Epithelial cell of esophagus (primary cell): ENCODE measurements at regions not wholly inside any gene's neighbourhood (a gene's known extent, or its start where the extent isn't known, plus 50 kb on each side); places are given as distances from the start of the nearest gene placed in this dataset.
A peak's percentile ranks its signal among the peaks of the same experiment; 100 is the strongest.

ENCODE experiments used
- DNase-seq: peaks from one replicate; pipeline ENCODE4 v3.0.0; 2010; ENCODE audit warnings: low read depth
- H3K4me3 ChIP-seq: 2 replicates; pipeline ENCODE4 v1.5.1; 2011; ENCODE audit warnings: mild to moderate bottlenecking, low read length, control low read depth
- CTCF ChIP-seq: IDR thresholded peaks from 2 replicates; pipeline ENCODE4 v1.5.1; 2011; ENCODE audit warnings: low read depth, mild to moderate bottlenecking, low read length, control low read depth, inconsistent platforms; ENCODE audit not compliant: insufficient read depth; ENCODE audit errors: missing control alignments

- no peak for DNase-seq
- no peak overlapping the region for H3K4me3 ChIP-seq
- no peak for TF ChIP-seq CTCF
Measured at GRCh38 chr11:105232021-105232420, 92.5 kb upstream of the CARD18 start.

GRCh38 chr11:105230586-105230985 lies 91.0 kb upstream of the CARD18 start:
- peak; percentile 36 for DNase-seq
- no peak for TF ChIP-seq CTCF
- no peak overlapping the region for H3K4me3 ChIP-seq

GRCh38 chr11:105229761-105230160 lies 90.2 kb upstream of the CARD18 start:
- H3K4me3 ChIP-seq, result no peak overlapping the region
- TF ChIP-seq CTCF, result no peak
- DNase-seq, result no peak

- DNase-seq, result peak; percentile 46
- no peak for TF ChIP-seq CTCF
- H3K4me3 ChIP-seq, result no peak overlapping the region
Measured at GRCh38 chr11:105229257-105229656, 89.7 kb upstream of the CARD18 start.

GRCh38 chr11:105227363-105227762 lies 87.8 kb upstream of the CARD18 start:
- H3K4me3 ChIP-seq, result no peak overlapping the region
- no peak for DNase-seq
- TF ChIP-seq CTCF, result no peak

- no peak overlapping the region for H3K4me3 ChIP-seq
- no peak for TF ChIP-seq CTCF
- no peak for DNase-seq
Measured at GRCh38 chr11:105226766-105227165, 87.2 kb upstream of the CARD18 start.

- DNase-seq, result no peak
- no peak overlapping the region for H3K4me3 ChIP-seq
- no peak for TF ChIP-seq CTCF
Measured at GRCh38 chr11:105226091-105226490, 86.5 kb upstream of the CARD18 start.
